Kidney epithelial cell (primary cell): ENCODE measurements at regions not wholly inside any gene's neighbourhood (a gene's known extent, or its start where the extent isn't known, plus 50 kb on each side); places are given as distances from the start of the nearest gene placed in this dataset.

Experiments
- DNase-seq: peaks from one replicate; pipeline ENCODE4 v3.0.0-alpha.2; 2010; ENCODE audit warnings: low read depth
- H3K27me3 ChIP-seq: 2 replicates; pipeline ENCODE4 v1.6.0; 2011; ENCODE audit warnings: low read length; ENCODE audit not compliant: control insufficient read depth, insufficient read depth
- H3K36me3 ChIP-seq: 2 replicates; pipeline ENCODE4 v1.5.1; 2011; ENCODE audit warnings: low read length; ENCODE audit not compliant: control insufficient read depth, insufficient read depth
- H3K4me3 ChIP-seq: 2 replicates; pipeline ENCODE4 v1.5.1; 2011; ENCODE audit warnings: low read depth, mild to moderate bottlenecking, control low read depth, low read length
- CTCF ChIP-seq: IDR thresholded peaks from 2 replicates; pipeline ENCODE4 v1.5.1; 2011; ENCODE audit warnings: mild to moderate bottlenecking, moderate library complexity, low read length, control low read depth, inconsistent platforms; ENCODE audit not compliant: insufficient read depth, poor library complexity, severe bottlenecking

- TF ChIP-seq CTCF = no peak
- H3K36me3 ChIP-seq = no peaks in the 10 kb centered on the region
- DNase-seq = no peak
- H3K4me3 ChIP-seq = no peak overlapping the region
- H3K27me3 ChIP-seq = no peaks in the 10 kb centered on the region
Measured at GRCh38 chr1:219560856-219561255, 52.0 kb downstream of the ZC3H11B start.

- Histone ChIP-seq H3K36me3 (no peaks in the 10 kb centered on the region), H3K4me3 (no peak overlapping the region), H3K27me3 (no peaks in the 10 kb centered on the region)
- TF ChIP-seq CTCF = no peak
- no peak for DNase-seq
Measured at GRCh38 chr1:219559899-219560298, 53.0 kb downstream of the ZC3H11B start.

- Histone ChIP-seq H3K36me3 (no peaks in the 10 kb centered on the region), H3K27me3 (no peaks in the 10 kb centered on the region), H3K4me3 (no peak overlapping the region)
- DNase-seq = no peak
- no peak for TF ChIP-seq CTCF
Measured at GRCh38 chr1:219555806-219556205, 57.1 kb downstream of the ZC3H11B start.

- DNase-seq = peak; percentile 42
- no peak for TF ChIP-seq CTCF
- Histone ChIP-seq H3K27me3 (no peaks in the 10 kb centered on the region), H3K36me3 (no peaks in the 10 kb centered on the region), H3K4me3 (no peak overlapping the region)
Measured at GRCh38 chr1:219555031-219555692, 57.7 kb downstream of the ZC3H11B start.

GRCh38 chr1:219553934-219554502, 58.9 kb downstream of the ZC3H11B start:
- Histone ChIP-seq H3K36me3 (no peaks in the 10 kb centered on the region), H3K4me3 (no peak overlapping the region), H3K27me3 (no peaks in the 10 kb centered on the region)
- no peak for TF ChIP-seq CTCF
- no peak for DNase-seq

GRCh38 chr1:219550201-219550600, 62.7 kb downstream of the ZC3H11B start:
- Histone ChIP-seq H3K36me3 (no peaks in the 10 kb centered on the region), H3K4me3 (no peak overlapping the region), H3K27me3 (no peaks in the 10 kb centered on the region)
- no peak for TF ChIP-seq CTCF
- DNase-seq = no peak
